ENCODE measurements at regions not wholly inside any gene's neighbourhood (a gene's known extent, or its start where the extent isn't known, plus 50 kb on each side); places are given as distances from the start of the nearest gene placed in this dataset.

DNA sequence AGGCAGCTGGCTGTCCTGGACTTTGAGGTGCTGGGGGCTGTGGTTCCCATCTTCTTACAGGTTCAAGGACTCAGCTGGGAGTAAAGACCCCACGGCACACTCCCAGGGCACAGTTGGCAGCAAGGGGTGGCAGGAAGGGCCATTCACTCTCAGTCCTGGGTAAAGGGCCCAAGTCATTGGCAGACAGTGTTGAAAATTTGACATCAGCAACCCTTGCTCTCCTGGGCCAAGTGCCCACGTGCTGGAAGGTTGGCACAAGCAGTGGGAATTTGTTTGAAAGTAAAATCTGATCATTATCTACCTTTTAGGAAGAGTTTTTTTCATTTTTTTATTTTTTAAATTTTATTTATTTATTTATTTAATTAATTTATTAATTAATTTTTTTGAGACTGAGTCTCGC lies 241.6 kb upstream of the MKI67 start:
- no peaks in the 10 kb centered on the region for H3K27me3 ChIP-seq (ENCODE audit: control insufficient read depth in 3 of 3, insufficient read depth in 3 of 3, low read depth in 1 of 3, low read length in 3 of 3)
- no CpG with 5 or more reads among the region's 3 CpGs for WGBS, 2 donors (ENCODE audit: extremely low coverage in 2 of 2, insufficient read length in 2 of 2, insufficient replicate concordance in 1 of 2)
- H3K18ac ChIP-seq (ENCODE audit: low read length), result peak overlapping the region; percentile 15
- no peak overlapping the region for H2BK120ac ChIP-seq (ENCODE audit: low read depth, low read length)
- H2BK15ac ChIP-seq (ENCODE audit: low read length), result no peak overlapping the region
- peaks cover 0 to 3% of the 10 kb centered on the region in 2 donors for H3K4me1 ChIP-seq (ENCODE audit: control insufficient read depth in 2 of 2, insufficient read depth in 1 of 2, low read depth in 1 of 2, low read length in 2 of 2)
- H2BK5ac ChIP-seq (ENCODE audit: low read length), result no peak overlapping the region
- H4K91ac ChIP-seq (ENCODE audit: low read depth, low read length, poor library complexity), result no peak overlapping the region
- H2BK12ac ChIP-seq (ENCODE audit: low read length), result no peak overlapping the region
- H3K4ac ChIP-seq (ENCODE audit: low read length), result no peak overlapping the region
- no peak overlapping the region for H3K14ac ChIP-seq (ENCODE audit: low read length)
- H3K9ac ChIP-seq (ENCODE audit: low read depth, low read length, poor library complexity), result no peak overlapping the region
- no peak overlapping the region for H2AK5ac ChIP-seq (ENCODE audit: low read depth, low read length)
- no peak overlapping the region for H3K27ac ChIP-seq (replicated peaks; ENCODE audit: low read length)
- no peaks in the 10 kb centered on the region for H3K36me3 ChIP-seq (replicated peaks in 1 of 2; ENCODE audit: control insufficient read depth in 2 of 2, insufficient read depth in 2 of 2, low read length in 2 of 2)
- no peaks in the 10 kb centered on the region for H3K9me3 ChIP-seq (replicated peaks in 1 of 2; ENCODE audit: control insufficient read depth in 2 of 2, insufficient read depth in 1 of 2, low read depth in 1 of 2, low read length in 2 of 2)
- H4K8ac ChIP-seq (ENCODE audit: low read depth, low read length), result no peak overlapping the region
- peak overlapping the region; percentile 21 for H3K23ac ChIP-seq (ENCODE audit: low read depth, low read length, poor library complexity)
- H3K4me2 ChIP-seq (ENCODE audit: insufficient read depth, low read length, poor library complexity, severe bottlenecking), result no peak overlapping the region
- DNase-seq (ENCODE audit: low spot score), result no peak
- H2AFZ ChIP-seq (ENCODE audit: low read length), result no peak overlapping the region
- no peaks in the 10 kb centered on the region for H3K79me1 ChIP-seq (ENCODE audit: low read depth, low read length)
- H3K4me3 ChIP-seq (ENCODE audit: low read length in 2 of 2), result no peak overlapping the region

DNA sequence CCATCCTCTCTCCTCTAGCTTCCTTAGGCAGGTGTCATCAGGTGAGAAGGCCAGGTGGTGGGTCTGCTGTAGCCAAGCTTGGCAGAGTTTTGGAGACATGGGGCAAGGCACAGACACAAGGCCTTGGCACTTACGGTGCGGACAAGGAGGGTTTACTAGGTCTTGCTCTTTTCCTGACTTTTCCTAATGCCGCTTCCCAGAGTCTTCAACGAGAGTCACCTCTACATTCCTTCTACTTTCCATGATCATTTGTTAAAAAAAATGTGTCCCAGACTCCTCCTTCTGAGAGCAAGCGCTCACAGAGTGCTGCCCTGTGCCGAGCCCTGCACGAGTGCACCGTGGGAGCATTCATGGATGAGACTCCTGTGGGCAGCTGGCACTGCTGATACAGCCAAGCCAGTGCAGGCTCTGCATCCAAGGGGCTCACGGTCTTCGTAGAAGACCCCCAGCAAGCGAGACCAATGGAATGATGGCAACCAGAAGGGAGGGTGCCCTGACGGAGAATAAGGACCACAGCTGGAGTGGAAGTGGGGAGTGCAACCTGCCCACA lies 243.0 kb upstream of the MKI67 start:
- peaks cover 0 to 3% of the 10 kb centered on the region in 2 donors for H3K4me1 ChIP-seq (ENCODE audit: control insufficient read depth in 2 of 2, insufficient read depth in 1 of 2, low read depth in 1 of 2, low read length in 2 of 2)
- no peak overlapping the region for H4K8ac ChIP-seq (ENCODE audit: low read depth, low read length)
- H4K91ac ChIP-seq (ENCODE audit: low read depth, low read length, poor library complexity), result no peak overlapping the region
- H3K14ac ChIP-seq (ENCODE audit: low read length), result peak overlapping the region; percentile 25
- no peak overlapping the region for H2BK5ac ChIP-seq (ENCODE audit: low read length)
- H2AFZ ChIP-seq (ENCODE audit: low read length), result no peak overlapping the region
- H2AK5ac ChIP-seq (ENCODE audit: low read depth, low read length), result peak overlapping the region; percentile 16
- H3K4me3 ChIP-seq (ENCODE audit: low read length in 2 of 2), result no peak overlapping the region
- H2BK12ac ChIP-seq (ENCODE audit: low read length), result no peak overlapping the region
- no peak overlapping the region for H3K23ac ChIP-seq (ENCODE audit: low read depth, low read length, poor library complexity)
- H3K18ac ChIP-seq (ENCODE audit: low read length), result peak overlapping the region; percentile 84
- no CpG with 5 or more reads among the region's 12 CpGs for WGBS, 2 donors (ENCODE audit: extremely low coverage in 2 of 2, insufficient read length in 2 of 2, insufficient replicate concordance in 1 of 2)
- DNase-seq (ENCODE audit: low spot score), result no peak
- no peak overlapping the region for H3K4ac ChIP-seq (ENCODE audit: low read length)
- no peak overlapping the region for H3K4me2 ChIP-seq (ENCODE audit: insufficient read depth, low read length, poor library complexity, severe bottlenecking)
- H3K79me1 ChIP-seq (ENCODE audit: low read depth, low read length), result no peaks in the 10 kb centered on the region
- no peak overlapping the region for H2BK120ac ChIP-seq (ENCODE audit: low read depth, low read length)
- no peak overlapping the region for H3K9ac ChIP-seq (ENCODE audit: low read depth, low read length, poor library complexity)
- H3K36me3 ChIP-seq (replicated peaks in 1 of 2; ENCODE audit: control insufficient read depth in 2 of 2, insufficient read depth in 2 of 2, low read length in 2 of 2), result no peaks in the 10 kb centered on the region
- H2BK15ac ChIP-seq (ENCODE audit: low read length), result no peak overlapping the region
- no peaks in the 10 kb centered on the region for H3K9me3 ChIP-seq (replicated peaks in 1 of 2; ENCODE audit: control insufficient read depth in 2 of 2, insufficient read depth in 1 of 2, low read depth in 1 of 2, low read length in 2 of 2)
- H3K27ac ChIP-seq (replicated peaks; ENCODE audit: low read length), result no peak overlapping the region
- H3K27me3 ChIP-seq (ENCODE audit: control insufficient read depth in 3 of 3, insufficient read depth in 3 of 3, low read depth in 1 of 3, low read length in 3 of 3), result no peaks in the 10 kb centered on the region

DNA sequence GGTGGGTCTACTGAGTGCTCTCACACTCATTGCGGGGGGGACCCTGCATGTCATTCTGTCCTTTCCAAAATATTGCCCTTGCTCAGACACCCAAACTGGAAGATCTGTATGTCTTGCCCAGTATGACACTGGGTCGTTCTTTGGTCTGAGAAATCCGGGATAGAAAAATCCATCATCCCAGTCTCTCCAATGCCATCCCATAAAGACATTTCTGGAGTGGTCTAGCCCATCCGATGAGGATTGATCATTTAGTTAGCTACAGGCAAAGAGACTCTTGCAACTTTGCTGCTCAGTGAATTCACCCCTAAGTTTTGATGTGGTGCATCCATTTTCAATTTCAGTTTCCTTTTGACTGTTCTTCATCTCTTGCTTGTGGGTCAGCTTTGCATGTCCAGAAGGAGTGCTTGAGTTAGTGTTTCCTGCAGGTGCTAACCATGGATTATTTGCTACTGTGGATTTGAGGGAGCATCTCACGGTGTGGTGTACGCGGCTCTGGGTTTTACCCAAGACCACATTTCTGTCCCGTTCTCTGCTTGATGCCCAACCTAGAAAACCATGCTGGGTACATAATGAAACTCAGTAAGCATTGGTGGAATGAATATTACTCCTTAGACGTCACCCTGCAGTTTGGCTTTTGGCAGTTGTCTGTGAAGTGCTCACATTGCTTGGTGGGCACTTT lies 247.0 kb upstream of the MKI67 start:
- H2BK120ac ChIP-seq (ENCODE audit: low read depth, low read length), result no peak overlapping the region
- H3K14ac ChIP-seq (ENCODE audit: low read length), result no peak overlapping the region
- H3K4me1 ChIP-seq (ENCODE audit: control insufficient read depth in 2 of 2, insufficient read depth in 1 of 2, low read depth in 1 of 2, low read length in 2 of 2), result peaks cover 0 to 3% of the 10 kb centered on the region in 2 donors
- no peak overlapping the region for H3K23ac ChIP-seq (ENCODE audit: low read depth, low read length, poor library complexity)
- H3K4ac ChIP-seq (ENCODE audit: low read length), result no peak overlapping the region
- no peaks in the 10 kb centered on the region for H3K36me3 ChIP-seq (replicated peaks in 1 of 2; ENCODE audit: control insufficient read depth in 2 of 2, insufficient read depth in 2 of 2, low read length in 2 of 2)
- no peak overlapping the region for H2AK5ac ChIP-seq (ENCODE audit: low read depth, low read length)
- no peak overlapping the region for H3K4me3 ChIP-seq (ENCODE audit: low read length in 2 of 2)
- H3K27me3 ChIP-seq (ENCODE audit: control insufficient read depth in 3 of 3, insufficient read depth in 3 of 3, low read depth in 1 of 3, low read length in 3 of 3), result no peaks in the 10 kb centered on the region
- no peak overlapping the region for H4K8ac ChIP-seq (ENCODE audit: low read depth, low read length)
- no CpG with 5 or more reads among the region's 9 CpGs for WGBS, 2 donors (ENCODE audit: extremely low coverage in 2 of 2, insufficient read length in 2 of 2, insufficient replicate concordance in 1 of 2)
- H3K9me3 ChIP-seq (replicated peaks in 1 of 2; ENCODE audit: control insufficient read depth in 2 of 2, insufficient read depth in 1 of 2, low read depth in 1 of 2, low read length in 2 of 2), result no peaks in the 10 kb centered on the region
- H3K18ac ChIP-seq (ENCODE audit: low read length), result no peak overlapping the region
- H2BK12ac ChIP-seq (ENCODE audit: low read length), result no peak overlapping the region
- H4K91ac ChIP-seq (ENCODE audit: low read depth, low read length, poor library complexity), result no peak overlapping the region
- H3K4me2 ChIP-seq (ENCODE audit: insufficient read depth, low read length, poor library complexity, severe bottlenecking), result no peak overlapping the region
- H3K79me1 ChIP-seq (ENCODE audit: low read depth, low read length), result no peaks in the 10 kb centered on the region
- no peak overlapping the region for H2AFZ ChIP-seq (ENCODE audit: low read length)
- no peak overlapping the region for H3K27ac ChIP-seq (replicated peaks; ENCODE audit: low read length)
- H2BK5ac ChIP-seq (ENCODE audit: low read length), result no peak overlapping the region
- no peak overlapping the region for H2BK15ac ChIP-seq (ENCODE audit: low read length)
- DNase-seq (ENCODE audit: low spot score), result no peak
- no peak overlapping the region for H3K9ac ChIP-seq (ENCODE audit: low read depth, low read length, poor library complexity)

DNA sequence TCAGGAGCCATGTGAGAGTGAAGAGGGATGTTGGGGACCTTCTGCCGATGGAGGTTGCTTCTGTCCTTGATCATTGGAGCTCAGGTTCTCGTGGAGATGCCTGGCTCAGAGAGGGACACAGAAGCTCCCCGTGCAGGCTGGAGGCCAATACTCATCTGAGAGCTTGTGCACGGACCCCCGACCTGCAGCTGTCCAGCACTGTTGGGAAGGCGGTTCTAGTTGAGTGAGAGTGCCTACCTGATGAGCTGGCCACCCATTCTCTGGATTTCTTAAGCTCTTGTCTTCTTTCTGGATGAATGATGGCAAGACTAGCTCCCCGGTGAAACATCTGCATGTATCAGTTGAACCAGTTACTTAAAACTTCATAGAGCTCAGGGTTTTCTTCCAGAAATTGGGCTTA lies 247.6 kb upstream of the MKI67 start:
- no peak overlapping the region for H2BK15ac ChIP-seq (ENCODE audit: low read length)
- H3K23ac ChIP-seq (ENCODE audit: low read depth, low read length, poor library complexity), result no peak overlapping the region
- H4K8ac ChIP-seq (ENCODE audit: low read depth, low read length), result no peak overlapping the region
- H2AK5ac ChIP-seq (ENCODE audit: low read depth, low read length), result no peak overlapping the region
- no peak for DNase-seq (ENCODE audit: low spot score)
- H3K9me3 ChIP-seq (replicated peaks in 1 of 2; ENCODE audit: control insufficient read depth in 2 of 2, insufficient read depth in 1 of 2, low read depth in 1 of 2, low read length in 2 of 2), result no peaks in the 10 kb centered on the region
- H3K14ac ChIP-seq (ENCODE audit: low read length), result no peak overlapping the region
- H2AFZ ChIP-seq (ENCODE audit: low read length), result no peak overlapping the region
- H2BK12ac ChIP-seq (ENCODE audit: low read length), result no peak overlapping the region
- no peak overlapping the region for H3K27ac ChIP-seq (replicated peaks; ENCODE audit: low read length)
- WGBS, 2 donors (ENCODE audit: extremely low coverage in 2 of 2, insufficient read length in 2 of 2, insufficient replicate concordance in 1 of 2), result no CpG with 5 or more reads among the region's 7 CpGs
- no peak overlapping the region for H3K4ac ChIP-seq (ENCODE audit: low read length)
- H2BK5ac ChIP-seq (ENCODE audit: low read length), result no peak overlapping the region
- H3K4me1 ChIP-seq (ENCODE audit: control insufficient read depth in 2 of 2, insufficient read depth in 1 of 2, low read depth in 1 of 2, low read length in 2 of 2), result peaks cover 0 to 3% of the 10 kb centered on the region in 2 donors
- H3K36me3 ChIP-seq (replicated peaks in 1 of 2; ENCODE audit: control insufficient read depth in 2 of 2, insufficient read depth in 2 of 2, low read length in 2 of 2), result no peaks in the 10 kb centered on the region
- H4K91ac ChIP-seq (ENCODE audit: low read depth, low read length, poor library complexity), result no peak overlapping the region
- H3K27me3 ChIP-seq (ENCODE audit: control insufficient read depth in 3 of 3, insufficient read depth in 3 of 3, low read depth in 1 of 3, low read length in 3 of 3), result no peaks in the 10 kb centered on the region
- H3K18ac ChIP-seq (ENCODE audit: low read length), result no peak overlapping the region
- no peak overlapping the region for H3K4me3 ChIP-seq (ENCODE audit: low read length in 2 of 2)
- no peak overlapping the region for H2BK120ac ChIP-seq (ENCODE audit: low read depth, low read length)
- H3K9ac ChIP-seq (ENCODE audit: low read depth, low read length, poor library complexity), result no peak overlapping the region
- H3K79me1 ChIP-seq (ENCODE audit: low read depth, low read length), result no peaks in the 10 kb centered on the region
- no peak overlapping the region for H3K4me2 ChIP-seq (ENCODE audit: insufficient read depth, low read length, poor library complexity, severe bottlenecking)

All from neuronal stem cell (in vitro differentiated cells).